Sigmoid colon (tissue), 6 donors: ENCODE measurements at regions not wholly inside any gene's neighbourhood (a gene's known extent, or its start where the extent isn't known, plus 50 kb on each side); places are given as distances from the start of the nearest gene placed in this dataset.

Experiments
- DNase-seq: peaks from one replicate; pipeline ENCODE4 v3.0.0-alpha.2; 2019
- H3K27ac ChIP-seq, 4 donors: fragments of 200-600 bp; sonication (generic); one replicate each; pipeline ENCODE4 v1.5.1; 2016 to 2019; ENCODE audit warnings: mild to moderate bottlenecking in 1 of 4
- H3K27me3 ChIP-seq, 3 donors: fragments of 200-600 bp; sonication (generic); one replicate each; pipeline ENCODE4 v1.5.1; 2019; ENCODE audit warnings: mild to moderate bottlenecking in 1 of 3
- H3K36me3 ChIP-seq, 4 donors: fragments of 200-600 bp; sonication (generic); one replicate each; pipeline ENCODE4 v1.5.1; 2016 to 2019
- H3K4me1 ChIP-seq, 4 donors: fragments of 200-600 bp; sonication (generic); one replicate each; pipeline ENCODE4 v1.5.1; 2017 to 2019
- H3K4me3 ChIP-seq, 4 donors: fragments of 200-600 bp; sonication (generic); one replicate each; pipeline ENCODE4 v1.5.1; 2017 to 2019; ENCODE audit warnings: mild to moderate bottlenecking in 2 of 4, moderate library complexity in 1 of 4
- H3K9me3 ChIP-seq, 4 donors: fragments of 200-600 bp in 3 of 4; sonication (generic) in 3 of 4; one replicate each; pipeline versions ENCODE4 v1.5.1 to v1.6.1; 2013 to 2019
- EP300 ChIP-seq, 4 donors: sonication (generic); formaldehyde crosslinking; IDR thresholded peaks; one replicate each; pipeline ENCODE4 v1.6.1; 2017; ENCODE audit warnings: antibody characterized with exemption in 4 of 4
- POLR2A ChIP-seq, 2 donors: fragments of 450-650 bp; IDR thresholded peaks; one replicate each; pipeline ENCODE4 v1.6.1; 2016; ENCODE audit warnings: antibody characterized with exemption in 2 of 2, mild to moderate bottlenecking in 2 of 2, moderate library complexity in 2 of 2
- POLR2AphosphoS5 ChIP-seq, 4 donors: sonication (generic); formaldehyde crosslinking; IDR thresholded peaks; one replicate each; pipeline ENCODE4 v1.6.1; 2017; ENCODE audit warnings: antibody characterized with exemption in 4 of 4
- WGBS, 2 donors: extraction: QIAGEN DNeasy Blood & Tissue Kit; methylation state at CpG; one replicate each; pipeline ENCODE4 v1.1.7; 2013; 5-methylcytosine and 5-hydroxymethylcytosine counted together
- intact Hi-C: fragments of 100-400 bp; cut with DNase I; formaldehyde crosslinking; loops from one replicate; pipeline ENCODE4 v1.15.1; 2023
- TF ChIP-seq, protein P1 (sequence below), 4 experiments: fragments of 450-650 bp in 3 of 4; fragments of 200-600 bp in 1 of 4; IDR thresholded peaks; one replicate each; pipeline ENCODE4 v1.5.1; 2016 to 2019; ENCODE audit warnings: antibody characterized with exemption in 4 of 4, mild to moderate bottlenecking in 3 of 4, moderate library complexity in 2 of 4
- donor health status: healthy with polysubstance abuse.
- donor health status: healthy.

- DNase-seq = no peak
- Histone ChIP-seq H3K27ac (no peak overlapping the region), H3K27me3 (no peaks in the 10 kb centered on the region), H3K4me3 (no peak overlapping the region), H3K4me1 (no peaks in the 10 kb centered on the region), H3K9me3 (peaks cover 0 to 7% (median 0%) of the 10 kb centered on the region in 4 donors), H3K36me3 (no peaks in the 10 kb centered on the region)
- intact Hi-C loops = no loop called here
- WGBS, 2 donors = 63 to 75% methylated on average over 4 of the region's 4 CpGs
- TF ChIP-seq POLR2A (IDR thresholded peaks at IDR 0.05) (no peak), POLR2AphosphoS5 (IDR thresholded peaks at IDR 0.05) (no peak), EP300 (IDR thresholded peaks at IDR 0.05) (no peak)
- TF ChIP-seq, protein P1, sequence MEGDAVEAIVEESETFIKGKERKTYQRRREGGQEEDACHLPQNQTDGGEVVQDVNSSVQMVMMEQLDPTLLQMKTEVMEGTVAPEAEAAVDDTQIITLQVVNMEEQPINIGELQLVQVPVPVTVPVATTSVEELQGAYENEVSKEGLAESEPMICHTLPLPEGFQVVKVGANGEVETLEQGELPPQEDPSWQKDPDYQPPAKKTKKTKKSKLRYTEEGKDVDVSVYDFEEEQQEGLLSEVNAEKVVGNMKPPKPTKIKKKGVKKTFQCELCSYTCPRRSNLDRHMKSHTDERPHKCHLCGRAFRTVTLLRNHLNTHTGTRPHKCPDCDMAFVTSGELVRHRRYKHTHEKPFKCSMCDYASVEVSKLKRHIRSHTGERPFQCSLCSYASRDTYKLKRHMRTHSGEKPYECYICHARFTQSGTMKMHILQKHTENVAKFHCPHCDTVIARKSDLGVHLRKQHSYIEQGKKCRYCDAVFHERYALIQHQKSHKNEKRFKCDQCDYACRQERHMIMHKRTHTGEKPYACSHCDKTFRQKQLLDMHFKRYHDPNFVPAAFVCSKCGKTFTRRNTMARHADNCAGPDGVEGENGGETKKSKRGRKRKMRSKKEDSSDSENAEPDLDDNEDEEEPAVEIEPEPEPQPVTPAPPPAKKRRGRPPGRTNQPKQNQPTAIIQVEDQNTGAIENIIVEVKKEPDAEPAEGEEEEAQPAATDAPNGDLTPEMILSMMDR (IDR thresholded peaks at IDR 0.05) = no peak
Observed at GRCh38 chr10:7045891-7046599, 364.8 kb downstream of the SFMBT2 start.

- no peak overlapping the region for H3K27ac ChIP-seq
- H3K27me3 ChIP-seq = no peaks in the 10 kb centered on the region
- 67 to 78% methylated on average over 3 of the region's 3 CpGs for WGBS, 2 donors
- no peaks in the 10 kb centered on the region for H3K36me3 ChIP-seq
- TF ChIP-seq EP300 (IDR thresholded peaks at IDR 0.05) (no peak), POLR2A (IDR thresholded peaks at IDR 0.05) (no peak), POLR2AphosphoS5 (IDR thresholded peaks at IDR 0.05) (no peak)
- TF ChIP-seq, protein P1 (IDR thresholded peaks at IDR 0.05) = no peak
- DNase-seq = no peak
- H3K4me1 ChIP-seq = no peaks in the 10 kb centered on the region
- no peaks in the 10 kb centered on the region for H3K9me3 ChIP-seq
- intact Hi-C loops = no loop called here
- H3K4me3 ChIP-seq = no peak overlapping the region
Observed at GRCh38 chr10:7043055-7043653, 367.7 kb downstream of the SFMBT2 start.

DNA sequence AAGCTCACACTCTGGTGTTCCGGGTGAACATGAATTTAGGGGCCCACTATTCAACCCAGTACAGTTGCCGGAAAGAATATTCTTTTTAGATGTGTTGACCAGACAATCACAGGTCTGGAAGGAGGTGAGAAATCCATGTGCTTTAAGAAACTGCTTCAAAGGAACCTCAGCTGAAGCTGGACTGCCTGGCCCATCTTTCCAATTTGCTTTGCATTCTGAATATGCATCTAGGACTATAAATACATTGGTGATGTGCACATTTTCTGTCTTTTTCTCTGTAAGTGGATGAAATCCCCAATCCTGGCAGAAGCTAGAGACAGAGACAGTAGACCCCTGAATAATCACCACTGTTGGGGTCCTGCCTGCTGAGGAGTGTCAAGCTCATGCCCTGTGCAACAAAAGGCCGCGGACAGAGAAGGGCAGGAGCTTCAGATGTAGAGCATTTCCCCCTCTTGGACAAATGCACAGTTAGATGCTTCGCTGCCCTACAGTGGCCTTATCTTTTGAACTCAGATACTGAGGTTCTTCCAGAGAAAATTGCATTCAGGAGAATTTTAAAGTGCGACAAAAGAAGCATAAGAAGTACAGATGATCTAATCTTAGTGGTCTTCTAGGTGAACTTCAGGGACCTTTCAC is 368.3 kb downstream of the SFMBT2 start:
- no peak overlapping the region for H3K27ac ChIP-seq
- no peaks in the 10 kb centered on the region for H3K4me1 ChIP-seq
- intact Hi-C loops = no loop called here
- TF ChIP-seq, protein P1 (IDR thresholded peaks at IDR 0.05) = no peak
- no peak for TF ChIP-seq EP300 (IDR thresholded peaks at IDR 0.05)
- TF ChIP-seq POLR2AphosphoS5 (IDR thresholded peaks at IDR 0.05) = no peak
- no peak for TF ChIP-seq POLR2A (IDR thresholded peaks at IDR 0.05)
- no peaks in the 10 kb centered on the region for H3K27me3 ChIP-seq
- H3K9me3 ChIP-seq = no peaks in the 10 kb centered on the region
- 91 to 93% methylated on average over 6 of the region's 6 CpGs for WGBS, 2 donors
- no peak for DNase-seq
- no peak overlapping the region for H3K4me3 ChIP-seq
- no peaks in the 10 kb centered on the region for H3K36me3 ChIP-seq

DNA sequence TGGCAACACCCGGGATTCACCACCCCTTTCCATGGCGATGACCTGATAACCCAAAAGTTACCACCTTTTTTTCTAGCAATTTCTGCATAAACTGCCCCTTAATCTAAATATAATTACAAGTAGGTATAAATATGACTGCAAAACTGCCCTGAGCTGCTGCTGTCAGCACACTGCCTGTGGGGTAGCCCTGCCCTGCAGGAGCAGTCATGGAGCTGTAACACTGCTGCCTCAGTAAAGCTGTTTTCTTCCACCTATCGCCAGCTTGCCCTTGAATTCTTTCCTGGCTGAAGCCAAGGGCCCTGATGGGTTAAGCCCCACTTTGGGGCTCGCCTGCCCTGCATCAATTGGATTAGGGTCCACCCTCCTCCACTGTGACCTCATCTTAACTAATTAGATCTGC is 368.8 kb downstream of the SFMBT2 start:
- intact Hi-C loops = no loop called here
- WGBS, 2 donors = 82 to 85% methylated on average over 4 of the region's 4 CpGs
- Histone ChIP-seq H3K4me1 (no peaks in the 10 kb centered on the region), H3K9me3 (no peaks in the 10 kb centered on the region), H3K27ac (no peak overlapping the region), H3K27me3 (no peaks in the 10 kb centered on the region), H3K4me3 (no peak overlapping the region), H3K36me3 (no peaks in the 10 kb centered on the region)
- no peak for TF ChIP-seq EP300 (IDR thresholded peaks at IDR 0.05)
- no peak for TF ChIP-seq POLR2A (IDR thresholded peaks at IDR 0.05)
- TF ChIP-seq POLR2AphosphoS5 (IDR thresholded peaks at IDR 0.05) = no peak
- TF ChIP-seq, protein P1 (IDR thresholded peaks at IDR 0.05) = no peak
- DNase-seq = no peak
